ENCODE measurements at regions not wholly inside any gene's neighbourhood (a gene's known extent, or its start where the extent isn't known, plus 50 kb on each side); places are given as distances from the start of the nearest gene placed in this dataset.

DNA sequence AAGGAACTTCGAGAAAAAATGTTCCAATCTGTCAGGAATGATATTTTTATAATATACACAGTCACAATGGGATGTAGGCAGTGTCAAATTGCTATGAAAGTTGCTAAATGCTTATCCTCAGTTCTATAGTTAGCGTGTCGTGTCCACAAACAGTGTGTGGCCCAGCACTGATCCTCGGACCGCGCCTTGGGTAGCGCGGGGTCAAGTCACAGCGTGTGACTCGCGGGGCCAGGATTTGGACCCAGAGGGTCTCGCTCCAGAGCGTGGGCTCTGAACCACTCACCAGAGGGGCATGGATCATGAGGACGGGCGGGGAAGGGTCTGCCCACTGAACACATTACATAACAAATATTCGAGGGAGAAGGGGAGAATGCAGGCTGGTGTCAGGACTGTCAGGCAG is 171.8 kb downstream of the C9orf50 start:
- H3K79me1 ChIP-seq (ENCODE audit: low read depth, low read length) = no peaks in the 10 kb centered on the region
- H2BK12ac ChIP-seq (ENCODE audit: low read depth, low read length) = no peak overlapping the region
- FAIRE-seq (no peak), DNase-seq (ENCODE audit: low read depth in 1 of 2, low spot score in 2 of 2) (no peak)
- no peak overlapping the region for H2BK15ac ChIP-seq (ENCODE audit: low read length)
- H4K20me1 ChIP-seq (replicated peaks in 1 of 2; ENCODE audit: control insufficient read depth in 1 of 2, insufficient read depth in 2 of 2, low read length in 2 of 2) = no peaks in the 10 kb centered on the region
- H3K9me3 ChIP-seq (ENCODE audit: insufficient read depth in 2 of 2, low read depth in 1 of 2, low read length in 1 of 2) = no peaks in the 10 kb centered on the region
- H4K5ac ChIP-seq (ENCODE audit: insufficient read length, low read depth, low read length) = no peak overlapping the region
- H3K9ac ChIP-seq (replicated peaks in 1 of 4; ENCODE audit: extremely low read depth in 1 of 4, low read depth in 3 of 4, low read length in 3 of 4) = no peak overlapping the region; a peak in 1 of 7 replicates
- no peak overlapping the region for H2BK5ac ChIP-seq (ENCODE audit: low read depth, low read length)
- H3K4ac ChIP-seq (replicated peaks; ENCODE audit: insufficient read length, low read depth, low read length) = no peak overlapping the region
- H3K23me2 ChIP-seq (ENCODE audit: low read depth, low read length) = peaks cover 5% of the 10 kb centered on the region; the same call in 1 of the 2 replicates
- no peak overlapping the region for H3K56ac ChIP-seq (replicated peaks; ENCODE audit: insufficient read length, low read depth, low read length)
- H3K27me3 ChIP-seq (replicated peaks in 1 of 4; ENCODE audit: control insufficient read depth in 3 of 4, extremely low read depth in 1 of 4, insufficient read depth in 3 of 4, low read length in 3 of 4) = no peaks in the 10 kb centered on the region
- H3K36me3 ChIP-seq (ENCODE audit: control insufficient read depth in 2 of 4, insufficient read depth in 4 of 4, low read length in 3 of 4) = no peaks in the 10 kb centered on the region
- H3K18ac ChIP-seq (ENCODE audit: extremely low read depth, low read length) = no peak overlapping the region; the same call in 1 of the 2 replicates
- no peak overlapping the region for H3K27ac ChIP-seq (ENCODE audit: low read depth, low read length)
- no peak overlapping the region for H3K4me2 ChIP-seq (ENCODE audit: insufficient read depth in 1 of 2, low read depth in 2 of 2, low read length in 2 of 2)
- 96% methylated on average over 16 of the region's 16 CpGs; no CpG with 5 or more reads in 1 of the 2 experiments for WGBS, 2 experiments (ENCODE audit: extremely low coverage in 1 of 2, insufficient coverage in 1 of 2, insufficient read length in 1 of 2, insufficient replicate concordance in 2 of 2, low coverage in 1 of 2, low lambda C conversion rate in 2 of 2, missing lambda C conversion rate in 1 of 2)
- H3K14ac ChIP-seq (ENCODE audit: insufficient read length) = no peak overlapping the region
- H2AK5ac ChIP-seq (ENCODE audit: low read depth, low read length) = no peak overlapping the region
- H4K91ac ChIP-seq (replicated peaks; ENCODE audit: insufficient read length, low read length) = no peak overlapping the region
- H2AFZ ChIP-seq (ENCODE audit: low read length) = no peak overlapping the region
- POLR2A ChIA-PET (ENCODE audit: partially characterized antibody) = interaction anchor here (1.2 kb wide), 1 partner anchor 99 kb away, joined by 3 read pairs; no protein-coding TSS in a partner anchor
- no peak overlapping the region for H2BK20ac ChIP-seq (ENCODE audit: low read length)
- no peak overlapping the region for H3K23ac ChIP-seq (ENCODE audit: insufficient read length)
- H3K4me1 ChIP-seq (replicated peaks in 1 of 4; ENCODE audit: control insufficient read depth in 3 of 4, insufficient read depth in 4 of 4, low read length in 3 of 4) = no peaks in the 10 kb centered on the region; a peak in 1 of 7 replicates
- no peak overlapping the region for H2BK120ac ChIP-seq (replicated peaks; ENCODE audit: low read depth, low read length)
- H3K4me3 ChIP-seq (ENCODE audit: extremely low read depth in 1 of 4, insufficient read depth in 2 of 4, low read depth in 3 of 4, low read length in 4 of 4) = no peak overlapping the region
- no peak overlapping the region for H4K8ac ChIP-seq (ENCODE audit: extremely low read depth, insufficient read depth, low read length)
- CTCF ChIA-PET (ENCODE audit: partially characterized antibody) = interaction anchor here (0.7 to 1.3 kb wide), 4 partner anchors 67 to 318 kb away, joined by 3 to 4 read pairs (median 4); partner anchors contain the start of gene IER5L
- H3K79me2 ChIP-seq (ENCODE audit: control insufficient read depth in 1 of 2, insufficient read depth in 2 of 2, low read length in 2 of 2) = no peaks in the 10 kb centered on the region
- TF ChIP-seq TEAD4 (IDR thresholded peaks at IDR 0.05; ENCODE audit: low read depth, low read length) (no peak), CHD1 (IDR thresholded peaks at IDR 0.05; ENCODE audit: low read depth, low read length) (no peak), ASH2L (IDR thresholded peaks at IDR 0.05; ENCODE audit: low read length) (no peak), ZNF274 (IDR thresholded peaks at IDR 0.05; ENCODE audit: borderline replicate concordance, extremely low read depth, low read length) (no peak), CHD2 (IDR thresholded peaks at IDR 0.05; ENCODE audit: low read length) (no peak), TAF1 (IDR thresholded peaks at IDR 0.05; ENCODE audit: low read depth, low read length) (no peak)
